ENCODE measurements at regions not wholly inside any gene's neighbourhood (a gene's known extent, or its start where the extent isn't known, plus 50 kb on each side); places are given as distances from the start of the nearest gene placed in this dataset.

DNA sequence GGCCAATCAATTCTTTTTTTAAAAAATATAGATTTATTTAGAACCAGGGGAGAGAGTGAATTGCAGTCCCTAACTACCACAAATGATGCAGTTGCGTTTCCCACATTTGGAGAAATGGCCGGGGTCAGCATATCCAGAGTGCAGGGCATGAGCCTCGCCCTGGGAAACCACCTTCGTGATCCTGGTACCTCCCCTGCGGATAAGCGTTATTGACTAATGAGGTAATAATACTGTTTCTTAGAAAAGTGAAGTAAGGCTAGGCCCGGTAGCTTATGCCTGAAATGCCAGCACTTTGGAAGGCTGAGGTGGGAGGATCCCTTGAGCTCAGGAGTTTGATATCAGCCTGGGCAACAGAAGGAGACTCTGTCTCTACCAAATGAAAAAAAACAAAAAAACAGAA lies 111.5 kb upstream of the SLC45A1 start:
- Histone ChIP-seq H3K9ac (ENCODE audit: low read length) (no peak overlapping the region), H3K9me2 (ENCODE audit: insufficient read depth, low read length) (no peaks in the 10 kb centered on the region), H3K9me3 (ENCODE audit: low read length) (no peaks in the 10 kb centered on the region), H4K20me1 (ENCODE audit: insufficient read depth) (no peaks in the 10 kb centered on the region), H2AFZ (ENCODE audit: low read depth, low read length) (no peak overlapping the region), H3K4me3 (ENCODE audit: low read length) (no peak overlapping the region), H3K36me3 (ENCODE audit: insufficient read depth, low read length) (no peaks in the 10 kb centered on the region), H3K79me2 (replicated peaks; ENCODE audit: insufficient read depth, low read length) (no peaks in the 10 kb centered on the region), H3K27ac (ENCODE audit: low read length) (no peak overlapping the region), H3K4me2 (ENCODE audit: low read length) (no peak overlapping the region), H3K27me3 (ENCODE audit: insufficient read depth, low read depth, low read length) (no peaks in the 10 kb centered on the region), H3F3A (ENCODE audit: insufficient read depth, low read length, poor library complexity, severe bottlenecking) (no peaks in the 10 kb centered on the region)
- no peak for TF ChIP-seq CTCF (IDR thresholded peaks at IDR 0.05; ENCODE audit: poor library complexity, severe bottlenecking)
- no peak for TF ChIP-seq POLR2AphosphoS5 (IDR thresholded peaks at IDR 0.05)
- no peak for TF ChIP-seq TAF1 (IDR thresholded peaks at IDR 0.05; ENCODE audit: low read depth)
- no peak for TF ChIP-seq MXI1 (conservative IDR thresholded peaks at IDR 0.05; ENCODE audit: poor library complexity, severe bottlenecking)
- no peak for TF ChIP-seq EZH2 (IDR thresholded peaks at IDR 0.05; ENCODE audit: borderline replicate concordance, insufficient read depth, low read length, poor library complexity, severe bottlenecking)
- TF ChIP-seq EP300 (conservative IDR thresholded peaks at IDR 0.05; ENCODE audit: poor library complexity, severe bottlenecking) = no peak
- no peak for TF ChIP-seq RAD21 (conservative IDR thresholded peaks at IDR 0.05)
- no peak for TF ChIP-seq REST (IDR thresholded peaks at IDR 0.05; ENCODE audit: borderline replicate concordance)
- no peak for TF ChIP-seq SMC3 (conservative IDR thresholded peaks at IDR 0.05; ENCODE audit: poor library complexity)

DNA sequence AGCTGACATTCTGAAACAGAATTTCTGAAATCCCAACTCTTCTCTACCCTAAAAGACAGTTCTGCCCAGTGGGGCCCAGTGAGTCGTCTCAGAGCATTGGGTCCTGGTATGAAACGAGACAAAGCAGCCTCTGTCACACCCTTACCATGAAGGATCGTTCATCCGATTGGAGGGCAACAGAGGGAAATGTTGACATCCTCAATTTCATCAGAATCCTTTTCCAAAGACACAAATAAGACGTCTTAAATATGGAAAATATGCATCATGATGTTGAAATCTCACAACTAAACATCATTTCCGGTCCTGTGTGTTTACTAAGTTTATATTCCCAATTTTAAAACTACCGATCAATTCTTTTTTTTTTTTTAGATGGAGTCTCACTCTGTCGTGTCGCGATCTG lies 112.1 kb upstream of the SLC45A1 start:
- no peaks in the 10 kb centered on the region for H3K27me3 ChIP-seq (ENCODE audit: insufficient read depth, low read depth, low read length)
- H3K27ac ChIP-seq (ENCODE audit: low read length) = no peak overlapping the region
- no peak overlapping the region for H3K4me3 ChIP-seq (ENCODE audit: low read length)
- H3K4me2 ChIP-seq (ENCODE audit: low read length) = no peak overlapping the region
- TF ChIP-seq POLR2AphosphoS5 (IDR thresholded peaks at IDR 0.05) (no peak), MXI1 (conservative IDR thresholded peaks at IDR 0.05; ENCODE audit: poor library complexity, severe bottlenecking) (no peak), SMC3 (conservative IDR thresholded peaks at IDR 0.05; ENCODE audit: poor library complexity) (no peak), RAD21 (conservative IDR thresholded peaks at IDR 0.05) (no peak), EP300 (conservative IDR thresholded peaks at IDR 0.05; ENCODE audit: poor library complexity, severe bottlenecking) (no peak), REST (IDR thresholded peaks at IDR 0.05; ENCODE audit: borderline replicate concordance) (no peak), TAF1 (IDR thresholded peaks at IDR 0.05; ENCODE audit: low read depth) (no peak), CTCF (IDR thresholded peaks at IDR 0.05; ENCODE audit: poor library complexity, severe bottlenecking) (no peak), EZH2 (IDR thresholded peaks at IDR 0.05; ENCODE audit: borderline replicate concordance, insufficient read depth, low read length, poor library complexity, severe bottlenecking) (no peak)
- no peaks in the 10 kb centered on the region for H3K79me2 ChIP-seq (replicated peaks; ENCODE audit: insufficient read depth, low read length)
- no peaks in the 10 kb centered on the region for H3F3A ChIP-seq (ENCODE audit: insufficient read depth, low read length, poor library complexity, severe bottlenecking)
- no peaks in the 10 kb centered on the region for H4K20me1 ChIP-seq (ENCODE audit: insufficient read depth)
- H3K9ac ChIP-seq (ENCODE audit: low read length) = no peak overlapping the region
- no peaks in the 10 kb centered on the region for H3K9me2 ChIP-seq (ENCODE audit: insufficient read depth, low read length)
- no peaks in the 10 kb centered on the region for H3K9me3 ChIP-seq (ENCODE audit: low read length)
- H2AFZ ChIP-seq (ENCODE audit: low read depth, low read length) = no peak overlapping the region
- no peaks in the 10 kb centered on the region for H3K36me3 ChIP-seq (ENCODE audit: insufficient read depth, low read length)
